Activated CD4-positive, alpha-beta T cell treated with anti-CD3 and anti-CD28 coated beads for 4 hours (primary cell): ENCODE measurements at regions not wholly inside any gene's neighbourhood (a gene's known extent, or its start where the extent isn't known, plus 50 kb on each side); places are given as distances from the start of the nearest gene placed in this dataset.
"Not testable (repeated sequence)": the region's sequence is repeated elsewhere in the genome, so short reads cannot be mapped to it uniquely, and the experiment has no call there.

Experiments
- DNase-seq, 2 donors: peaks; one replicate each; pipeline ENCODE4 v3.0.0-alpha.2; 2020

- DNase-seq = no peak
These were observed 1443.9 kb downstream of the SUCLG1 start for GRCh38 chr2:83015035-83015715.

DNA sequence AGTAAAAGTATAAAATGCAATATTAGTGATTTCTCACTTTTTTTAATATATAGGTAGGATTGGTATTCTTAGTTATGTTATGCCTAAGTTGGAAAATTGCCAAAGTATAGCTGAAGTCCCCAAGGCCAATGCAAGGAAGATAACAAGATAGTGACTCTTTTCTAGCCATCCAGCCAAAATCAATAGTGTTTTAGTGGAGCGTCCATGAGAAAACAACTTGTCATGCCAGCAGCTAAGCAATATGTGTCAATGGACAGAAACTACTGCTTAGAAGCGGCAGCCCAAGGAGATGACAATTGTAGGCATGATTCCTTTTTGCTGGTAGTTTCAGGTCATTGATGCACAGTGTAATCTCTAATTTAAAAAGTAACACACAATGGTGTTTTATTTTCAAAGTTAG is 1444.6 kb downstream of the SUCLG1 start:
- DNase-seq = no peak

DNA sequence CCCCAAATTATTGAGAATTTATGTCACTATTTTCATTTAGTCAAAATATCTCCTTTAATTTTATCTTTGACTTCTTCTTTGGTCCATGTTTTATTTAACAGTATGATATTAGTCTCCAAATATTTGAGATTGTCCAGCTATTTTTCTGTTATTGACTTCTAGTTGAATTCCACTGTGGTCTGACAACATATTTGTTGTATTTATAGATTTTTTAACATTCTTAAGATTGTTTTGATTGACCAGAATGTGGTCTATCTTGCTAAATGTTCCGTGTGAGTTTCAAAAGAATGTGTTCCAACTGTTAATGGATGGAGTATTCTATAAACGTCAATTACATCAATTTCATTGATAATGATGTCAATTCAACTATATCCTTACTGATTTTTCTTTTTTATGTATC is 1452.1 kb downstream of the SUCLG1 start:
- DNase-seq = no peak

DNA sequence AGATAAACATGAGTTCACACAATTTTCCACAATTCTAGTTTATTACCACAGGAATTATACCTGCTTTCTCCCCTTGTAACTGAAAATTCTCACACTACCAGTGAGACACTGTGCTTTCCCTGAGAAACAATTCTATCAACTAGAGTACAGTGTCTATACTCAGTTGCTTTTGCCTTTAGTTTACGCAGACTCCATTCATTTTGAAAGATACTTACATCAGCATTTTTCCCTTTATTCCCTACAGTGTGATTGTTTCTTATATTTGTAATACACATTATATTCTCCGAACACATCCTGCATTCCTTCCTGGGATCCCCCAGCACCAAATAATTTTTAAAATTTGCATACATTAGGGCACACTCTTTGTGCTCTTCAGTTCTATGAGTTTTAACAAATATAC is 1455.5 kb downstream of the SUCLG1 start:
- DNase-seq = no peak

GRCh38 chr2:83002706-83003105 is 1456.4 kb downstream of the SUCLG1 start:
- no peak for DNase-seq

DNA sequence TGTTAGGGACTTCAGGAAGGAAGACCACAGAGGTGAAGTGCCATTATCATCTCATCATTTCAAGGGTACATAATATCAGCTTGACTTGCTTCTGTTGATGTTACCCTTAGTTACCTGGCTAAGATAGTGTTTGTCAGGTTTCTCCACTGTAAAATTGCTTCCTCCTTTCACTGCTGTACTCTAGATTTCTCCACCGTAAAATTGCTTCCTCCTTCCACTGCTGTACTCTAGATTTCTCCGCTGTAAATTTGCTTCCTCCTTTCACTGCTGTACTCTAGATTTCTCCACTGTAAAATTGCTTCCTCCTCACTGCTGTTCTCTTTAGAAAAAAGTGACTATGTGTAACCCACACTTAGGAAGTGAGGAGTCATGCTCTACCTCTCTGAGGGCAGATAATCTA is 1460.3 kb downstream of the SUCLG1 start:
- DNase-seq = no peak

DNA sequence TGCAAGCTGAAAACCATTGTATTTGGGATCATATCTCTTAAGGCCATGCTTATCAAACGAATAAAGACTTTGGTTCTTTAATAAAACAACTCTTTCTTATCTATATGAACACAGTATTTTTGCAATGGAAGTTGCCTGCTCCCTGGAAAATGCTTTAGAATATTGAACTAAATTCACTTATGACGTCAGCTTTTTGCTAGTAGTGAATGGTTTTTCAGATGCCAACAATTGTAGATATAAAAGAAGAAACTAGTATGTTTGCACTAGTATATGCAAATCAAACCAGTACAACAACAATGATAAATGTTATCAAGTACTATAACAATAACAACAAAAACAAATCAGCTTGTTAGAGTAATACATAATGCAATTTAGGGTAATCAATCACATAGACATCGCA is 1462.9 kb downstream of the SUCLG1 start:
- DNase-seq = no peak

DNA sequence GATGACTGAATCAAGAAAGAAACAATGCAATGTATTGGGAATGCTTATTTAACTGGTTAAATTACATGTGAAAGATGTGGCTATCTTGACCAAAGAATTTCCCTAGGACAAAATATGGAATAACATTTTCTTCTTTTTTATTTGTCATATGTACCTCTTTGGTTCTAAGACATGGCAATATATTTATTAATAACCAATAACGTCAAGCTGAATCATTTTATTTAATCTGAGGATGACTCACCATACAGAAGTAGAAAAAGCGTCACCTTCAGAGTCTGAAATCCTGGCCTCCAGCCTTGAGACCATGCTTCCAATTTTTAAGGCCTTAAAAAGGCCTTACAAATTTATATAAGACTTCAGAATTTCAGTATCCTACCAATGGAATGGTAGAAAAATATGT is 1464.9 kb downstream of the SUCLG1 start:
- DNase-seq = no peak

GRCh38 chr2:82993609-82994008 is 1465.5 kb downstream of the SUCLG1 start:
- DNase-seq = no peak

DNA sequence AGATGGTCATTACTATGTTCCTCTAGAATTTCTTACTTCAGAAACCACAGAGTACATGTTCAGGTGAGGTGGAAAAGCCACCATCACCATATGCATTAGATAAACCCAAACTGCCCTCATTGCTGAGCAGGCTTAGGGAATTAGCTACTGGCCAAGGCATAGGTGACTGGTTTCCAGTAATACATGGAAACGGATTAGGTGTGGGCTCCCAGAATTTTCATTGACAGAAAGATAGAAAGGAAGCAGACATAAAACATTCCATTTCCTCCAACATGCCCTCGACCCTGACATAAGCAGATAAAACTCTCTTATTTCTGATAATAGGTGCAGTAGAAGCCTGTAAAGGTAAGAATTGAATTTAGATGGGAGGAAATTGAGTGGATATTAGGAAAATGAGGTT is 1466.1 kb downstream of the SUCLG1 start:
- DNase-seq = no peak

DNA sequence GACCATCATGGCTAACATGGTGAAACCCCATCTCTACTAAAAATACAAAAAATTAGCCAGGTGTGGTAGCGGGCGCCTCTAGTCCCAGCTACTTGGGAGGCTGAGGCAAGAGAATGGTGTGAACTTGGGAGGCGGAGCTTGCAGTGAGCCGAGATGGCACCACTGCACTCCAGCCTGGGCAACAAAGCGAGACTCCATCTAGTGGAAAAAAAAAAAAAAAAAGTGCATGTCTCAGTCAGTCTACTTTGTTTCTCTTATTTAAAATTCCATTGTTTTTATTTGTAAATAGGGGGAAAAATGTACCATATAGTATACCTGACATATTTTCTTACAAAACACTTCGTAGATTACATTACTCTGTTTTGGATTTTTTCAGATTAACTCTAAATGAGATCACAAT is 1471.4 kb downstream of the SUCLG1 start:
- DNase-seq = not testable (repeated sequence)

GRCh38 chr2:82986899-82987298 is 1472.2 kb downstream of the SUCLG1 start:
- DNase-seq = no peak

GRCh38 chr2:82985572-82986197 is 1473.4 kb downstream of the SUCLG1 start:
- DNase-seq = no peak

- no peak for DNase-seq
These were observed 1490.7 kb downstream of the SUCLG1 start for GRCh38 chr2:82968358-82968757.

DNA sequence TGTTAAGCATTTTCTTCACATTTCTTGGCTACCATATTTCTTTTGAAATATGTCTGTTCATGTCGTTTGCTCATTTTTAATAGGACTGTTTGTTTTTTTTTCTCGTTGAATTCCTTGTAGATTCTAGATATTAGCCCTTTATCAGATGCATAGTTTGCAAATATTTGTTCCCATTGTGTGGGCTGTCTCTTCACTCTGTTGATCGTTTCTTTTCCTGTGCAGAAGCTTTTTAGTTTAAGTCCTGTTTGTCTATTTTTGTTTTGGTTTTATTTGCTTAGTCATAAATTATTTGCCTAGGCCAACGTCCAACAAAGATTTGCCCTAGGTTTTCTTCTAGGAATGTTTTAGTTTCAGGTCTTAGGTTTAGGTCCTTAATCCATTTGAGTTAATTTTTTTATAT is 1494.7 kb downstream of the SUCLG1 start:
- DNase-seq = no peak

DNA sequence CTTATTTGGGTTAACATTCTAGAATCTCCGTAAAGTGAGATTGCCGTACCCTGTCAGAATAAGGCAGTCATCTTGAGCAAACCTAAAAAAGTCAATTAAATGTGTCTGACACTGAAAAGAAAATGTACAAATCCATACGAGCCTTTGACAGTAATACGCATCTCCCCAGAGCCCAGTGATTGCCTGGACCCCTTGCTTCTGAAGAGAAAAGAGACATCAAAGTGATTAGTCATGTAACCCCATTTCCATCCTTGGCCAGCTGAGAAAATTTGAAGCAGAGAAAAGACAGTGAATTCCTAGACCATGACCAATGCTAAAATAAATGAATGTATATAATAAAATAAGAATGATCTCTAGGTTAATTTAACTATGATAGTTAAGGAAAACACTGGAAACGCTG is 1499.4 kb downstream of the SUCLG1 start:
- no peak for DNase-seq

GRCh38 chr2:82954868-82955267 is 1504.2 kb downstream of the SUCLG1 start:
- DNase-seq = no peak

GRCh38 chr2:82939211-82939610 is 1519.9 kb downstream of the SUCLG1 start:
- no peak for DNase-seq

DNA sequence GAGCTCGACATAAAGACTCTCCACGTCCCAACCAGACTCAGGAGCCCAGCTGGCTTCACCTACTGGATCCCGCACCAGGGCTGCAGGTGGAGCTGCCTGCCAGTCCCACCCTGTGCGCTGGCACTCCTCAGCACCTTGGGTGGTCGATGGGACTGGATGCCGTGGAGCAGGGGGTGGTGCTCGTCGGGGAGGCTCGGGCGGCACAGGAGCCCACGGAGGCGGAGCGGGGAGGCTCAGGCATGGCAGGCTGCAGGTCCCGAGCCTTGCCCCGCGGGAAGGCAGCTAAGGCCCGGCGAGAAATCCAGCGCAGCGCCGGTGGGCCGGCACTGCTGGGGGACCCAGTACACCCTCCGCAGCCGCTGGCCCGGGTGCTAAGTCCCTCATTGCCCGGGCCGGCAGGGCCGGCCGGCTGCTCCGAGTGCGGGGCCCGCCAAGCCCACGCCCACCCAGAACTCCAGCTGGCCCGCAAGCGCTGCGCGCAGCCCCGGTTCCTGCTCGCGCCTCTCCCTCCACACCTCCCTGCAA is 1520.7 kb downstream of the SUCLG1 start:
- not testable (repeated sequence) for DNase-seq

GRCh38 chr2:82913566-82913965 is 1545.5 kb downstream of the SUCLG1 start:
- DNase-seq = no peak

DNA sequence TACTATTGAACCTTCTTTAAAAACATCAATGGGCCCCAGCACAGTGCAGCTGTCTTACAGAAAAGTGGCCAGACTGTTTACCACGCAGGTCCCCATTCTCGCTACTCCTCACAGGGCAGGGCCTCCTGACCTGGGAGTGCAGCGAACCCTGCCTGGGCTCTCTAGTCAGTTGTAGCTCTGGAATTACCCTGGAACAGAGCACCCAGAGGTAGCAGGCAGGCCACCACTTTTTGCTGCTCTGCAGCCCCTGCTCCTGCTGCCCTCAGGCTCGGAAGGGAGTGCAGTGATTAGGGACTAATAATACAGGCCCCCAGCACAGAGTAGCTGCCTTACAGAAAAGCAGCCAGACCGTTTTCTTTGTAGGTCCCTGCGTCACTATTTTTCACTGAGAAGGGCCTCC is 1563.0 kb downstream of the SUCLG1 start:
- DNase-seq = no peak

GRCh38 chr2:82893190-82893589 is 1565.9 kb downstream of the SUCLG1 start:
- no peak for DNase-seq

- no peak for DNase-seq
These were observed 1579.3 kb downstream of the SUCLG1 start for GRCh38 chr2:82879803-82880202.

DNA sequence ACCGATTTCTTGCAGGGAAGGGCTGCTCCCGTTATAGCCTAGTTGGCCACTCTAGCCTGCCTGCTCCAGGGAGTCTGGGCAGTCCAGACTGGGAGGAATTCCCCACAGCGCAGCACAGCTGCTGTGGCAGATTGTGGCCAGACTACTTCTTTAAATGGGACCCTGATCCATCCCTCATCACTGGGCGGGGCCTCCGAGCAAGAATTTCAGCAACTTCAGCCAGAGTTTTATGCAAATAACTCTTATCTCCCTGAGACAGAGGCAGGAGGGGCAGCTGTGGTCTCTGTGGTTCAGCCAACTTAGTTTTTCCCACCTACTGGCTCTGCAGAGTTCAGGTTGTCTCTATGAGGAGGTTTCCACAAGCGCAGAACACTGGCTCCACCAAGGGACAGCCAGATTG is 1583.2 kb downstream of the SUCLG1 start:
- DNase-seq = no peak

DNA sequence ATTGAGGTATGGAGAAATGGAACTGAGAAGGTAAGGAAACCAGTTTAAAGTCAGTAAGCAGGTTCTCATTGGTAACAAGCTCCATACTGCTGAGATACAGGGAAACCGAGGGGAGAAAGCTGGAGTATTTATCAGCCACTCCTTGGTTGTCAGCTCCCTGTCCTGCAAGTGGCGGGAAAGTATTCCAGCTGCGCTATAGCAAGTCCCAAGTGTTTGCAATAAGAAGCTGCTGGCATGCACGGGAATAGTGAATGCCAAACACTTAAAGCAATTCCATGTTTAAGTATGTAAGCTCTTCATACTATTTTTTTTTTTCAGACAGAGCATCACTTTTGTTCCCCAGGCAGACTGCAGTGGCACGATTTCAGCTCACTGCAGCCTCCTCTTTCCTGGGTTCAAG is 1601.1 kb downstream of the SUCLG1 start:
- no peak for DNase-seq
